HG03520 (cell line): ENCODE measurements at regions not wholly inside any gene's neighbourhood (a gene's known extent, or its start where the extent isn't known, plus 50 kb on each side); places are given as distances from the start of the nearest gene placed in this dataset.
A peak's percentile ranks its signal among the peaks of the same experiment; 100 is the strongest.

ENCODE experiments used
- ATAC-seq: cut with Tn5 transposase; IDR thresholded peaks from one replicate; pipeline ENCODE4 v1.9.1; 2021; ENCODE audit warnings: mild to moderate bottlenecking, moderate library complexity; ENCODE audit not compliant: unreplicated experiment

DNA sequence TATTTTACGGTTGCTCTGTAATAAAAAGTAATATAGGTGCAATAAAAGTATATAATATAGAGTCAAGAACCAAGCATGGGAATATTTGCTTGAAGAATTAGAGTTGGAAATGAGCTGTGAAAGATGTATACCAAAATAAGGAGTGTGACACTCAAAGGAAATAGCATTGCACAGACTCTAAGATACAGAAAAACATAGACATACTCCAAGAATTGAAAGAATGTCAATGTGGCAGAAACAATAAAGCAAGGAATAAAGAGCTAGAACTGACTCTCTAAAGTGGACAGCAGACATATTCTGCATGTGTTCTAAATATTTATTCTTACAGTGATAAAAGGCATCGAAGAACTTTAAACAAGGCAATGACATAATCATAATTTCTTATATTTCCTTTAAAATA is 561.1 kb upstream of the SETBP1 start:
- no peak for ATAC-seq

- peak; percentile 75 for ATAC-seq
These were observed 556.9 kb upstream of the SETBP1 start for GRCh38 chr18:44123743-44124142.

DNA sequence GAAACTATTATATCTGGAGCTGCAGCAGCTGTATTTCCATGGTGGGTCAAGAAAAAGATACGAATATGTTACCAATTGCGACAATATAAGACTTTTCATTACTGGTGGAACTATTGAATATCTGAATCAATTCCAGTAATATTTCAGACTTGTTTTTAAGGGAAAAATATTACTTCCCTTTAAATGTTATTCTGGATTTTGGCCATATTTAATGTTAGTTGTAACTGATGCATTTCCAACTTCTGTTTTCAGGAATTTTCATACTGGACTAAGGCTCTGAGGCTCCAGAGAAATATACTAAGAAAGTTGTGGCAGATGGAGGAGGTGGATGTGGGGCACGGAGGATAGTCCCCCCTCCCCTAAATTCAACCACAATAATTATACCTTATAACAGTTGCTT is 555.2 kb upstream of the SETBP1 start:
- no peak for ATAC-seq

DNA sequence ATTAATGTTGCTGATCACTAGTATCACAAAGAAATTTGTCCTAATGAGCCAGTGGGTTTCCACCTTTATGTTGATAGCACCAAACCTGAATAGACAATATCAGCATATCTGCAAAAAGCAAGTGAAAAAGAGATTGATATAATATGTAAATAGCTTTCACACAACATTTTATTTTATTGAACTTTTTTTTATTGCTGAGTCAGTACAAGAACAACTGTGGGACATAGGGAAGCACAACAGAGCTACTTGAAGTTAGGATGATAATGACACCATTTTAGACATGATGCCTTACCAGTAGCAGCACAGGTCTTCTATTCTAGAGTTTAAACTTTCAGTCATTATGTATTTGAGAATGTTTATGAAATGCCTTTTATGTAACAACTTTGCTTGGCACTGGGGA is 554.1 kb upstream of the SETBP1 start:
- no peak for ATAC-seq

DNA sequence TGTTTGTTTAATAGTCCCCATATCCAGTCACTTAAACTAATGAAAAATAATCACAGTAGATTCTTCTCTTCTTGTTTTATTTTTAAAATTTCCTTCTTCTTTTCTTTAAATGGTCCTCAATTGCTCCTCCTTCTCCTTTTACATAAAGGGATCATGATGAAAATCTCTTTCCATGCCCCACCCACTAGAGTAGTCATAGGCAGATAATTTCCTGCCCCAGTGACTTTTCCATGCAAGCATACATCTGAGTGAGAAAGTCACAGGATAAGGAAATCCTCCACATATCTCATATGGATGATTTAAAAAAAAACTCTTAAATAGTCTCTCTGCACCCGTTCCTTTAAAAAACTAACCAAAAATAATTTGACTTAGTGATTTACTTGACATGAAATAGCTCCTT is 552.3 kb upstream of the SETBP1 start:
- ATAC-seq: no peak

GRCh38 chr18:44130376-44130942 is 550.2 kb upstream of the SETBP1 start:
- ATAC-seq: no peak

- ATAC-seq: no peak
These were observed 547.2 kb upstream of the SETBP1 start for GRCh38 chr18:44133483-44133882.

DNA sequence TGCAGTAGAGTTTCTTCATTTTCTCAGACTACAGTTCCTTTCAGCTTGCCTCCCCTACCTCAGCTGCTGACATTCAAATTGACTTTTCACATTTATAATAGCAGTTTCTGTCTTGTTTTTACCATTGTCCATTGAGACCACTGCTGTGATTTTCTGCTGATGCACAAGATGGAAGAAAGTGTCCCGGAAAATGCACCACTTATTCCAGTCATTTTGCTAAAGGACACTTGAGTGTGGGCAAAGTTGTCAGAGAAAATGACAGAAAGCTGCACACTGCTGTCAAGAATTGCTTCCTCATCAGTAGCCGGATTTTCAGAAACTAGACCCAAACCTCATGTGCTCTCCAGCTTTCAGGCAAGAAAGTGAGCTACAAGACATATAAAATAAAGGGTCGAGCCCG is 546.2 kb upstream of the SETBP1 start:
- no peak for ATAC-seq

GRCh38 chr18:44135741-44136140 is 544.9 kb upstream of the SETBP1 start:
- ATAC-seq: no peak

- no peak for ATAC-seq
These were observed 544.4 kb upstream of the SETBP1 start for GRCh38 chr18:44136326-44136725.

GRCh38 chr18:44143072-44143471 is 537.6 kb upstream of the SETBP1 start:
- ATAC-seq: no peak

- no peak for ATAC-seq
These were observed 531.0 kb upstream of the SETBP1 start for GRCh38 chr18:44149706-44150105.

- no peak for ATAC-seq
These were observed 526.7 kb upstream of the SETBP1 start for GRCh38 chr18:44153981-44154380.

- no peak for ATAC-seq
These were observed 524.6 kb upstream of the SETBP1 start for GRCh38 chr18:44156126-44156525.

GRCh38 chr18:44156776-44157335 is 523.8 kb upstream of the SETBP1 start:
- no peak for ATAC-seq

DNA sequence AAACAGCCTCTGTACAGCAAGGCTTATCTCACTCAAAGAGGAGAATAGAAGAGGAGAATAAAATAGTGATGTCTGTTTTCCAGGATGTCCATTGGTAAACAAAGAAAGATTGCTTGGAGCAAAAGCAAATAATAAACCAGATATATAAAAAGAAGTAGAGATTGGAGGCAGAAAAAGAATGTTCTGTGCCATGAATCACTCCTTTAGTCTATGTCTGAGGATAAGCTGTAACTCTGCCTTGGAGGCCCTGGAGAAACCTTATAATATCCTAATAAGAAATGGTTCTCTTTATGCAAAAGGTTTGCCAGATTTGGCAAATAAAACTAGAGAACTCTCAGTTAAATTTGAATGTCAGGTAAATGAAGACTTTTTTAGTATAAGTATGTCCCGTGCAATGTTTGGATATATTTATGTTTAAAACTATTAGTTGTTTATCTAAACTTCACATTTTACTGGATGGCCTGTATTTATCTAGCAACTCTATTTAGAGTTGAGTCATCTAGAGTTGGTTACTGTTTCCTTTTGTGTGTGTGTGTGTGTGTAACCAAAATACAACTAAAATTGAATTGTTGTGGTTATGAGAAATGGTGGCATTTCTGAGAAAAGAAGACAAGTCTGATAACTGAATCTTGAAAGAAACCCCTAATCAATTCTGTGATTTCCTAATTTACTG is 510.3 kb upstream of the SETBP1 start:
- ATAC-seq: no peak

DNA sequence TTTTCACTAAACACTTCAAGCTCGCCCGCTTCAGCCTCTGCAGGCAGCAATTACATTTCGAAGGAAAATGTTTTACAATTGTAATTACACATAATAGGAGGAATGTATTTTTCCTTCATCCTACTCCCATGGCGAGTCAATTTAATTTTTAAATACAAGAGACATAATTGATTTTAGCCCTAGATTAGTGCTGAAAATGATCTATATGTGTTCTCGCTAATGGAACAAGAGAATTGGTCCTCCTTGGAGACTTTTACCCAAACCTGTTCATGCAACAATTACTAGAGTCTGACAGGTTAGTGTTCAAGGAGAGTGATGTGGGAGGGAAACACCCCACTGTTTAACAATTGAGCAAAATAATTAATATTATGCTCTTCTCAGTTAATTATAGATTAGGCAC is 509.4 kb upstream of the SETBP1 start:
- ATAC-seq: no peak

DNA sequence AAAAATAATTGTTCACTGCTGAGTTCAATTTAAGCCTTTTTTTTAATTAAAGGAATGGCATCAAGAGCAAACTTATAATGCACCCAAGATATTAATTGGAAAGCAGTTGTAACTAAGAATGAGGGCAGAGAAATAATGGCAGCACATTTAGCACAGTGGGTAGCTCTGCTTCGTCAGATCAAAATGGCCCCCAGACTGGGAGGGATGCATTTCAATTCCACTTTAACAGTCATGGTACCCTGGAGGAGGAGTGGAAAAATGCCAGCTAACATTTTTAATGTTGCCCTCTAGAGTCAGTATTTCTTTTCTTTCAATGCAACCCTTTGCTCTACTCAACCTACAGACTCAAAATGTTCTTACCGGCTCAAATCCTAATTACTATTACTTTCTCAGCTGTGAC is 504.8 kb upstream of the SETBP1 start:
- no peak for ATAC-seq

GRCh38 chr18:44178476-44178875 is 502.2 kb upstream of the SETBP1 start:
- no peak for ATAC-seq

- no peak for ATAC-seq
These were observed 501.0 kb upstream of the SETBP1 start for GRCh38 chr18:44179693-44180092.

GRCh38 chr18:44180683-44181082 is 500.0 kb upstream of the SETBP1 start:
- ATAC-seq: no peak

DNA sequence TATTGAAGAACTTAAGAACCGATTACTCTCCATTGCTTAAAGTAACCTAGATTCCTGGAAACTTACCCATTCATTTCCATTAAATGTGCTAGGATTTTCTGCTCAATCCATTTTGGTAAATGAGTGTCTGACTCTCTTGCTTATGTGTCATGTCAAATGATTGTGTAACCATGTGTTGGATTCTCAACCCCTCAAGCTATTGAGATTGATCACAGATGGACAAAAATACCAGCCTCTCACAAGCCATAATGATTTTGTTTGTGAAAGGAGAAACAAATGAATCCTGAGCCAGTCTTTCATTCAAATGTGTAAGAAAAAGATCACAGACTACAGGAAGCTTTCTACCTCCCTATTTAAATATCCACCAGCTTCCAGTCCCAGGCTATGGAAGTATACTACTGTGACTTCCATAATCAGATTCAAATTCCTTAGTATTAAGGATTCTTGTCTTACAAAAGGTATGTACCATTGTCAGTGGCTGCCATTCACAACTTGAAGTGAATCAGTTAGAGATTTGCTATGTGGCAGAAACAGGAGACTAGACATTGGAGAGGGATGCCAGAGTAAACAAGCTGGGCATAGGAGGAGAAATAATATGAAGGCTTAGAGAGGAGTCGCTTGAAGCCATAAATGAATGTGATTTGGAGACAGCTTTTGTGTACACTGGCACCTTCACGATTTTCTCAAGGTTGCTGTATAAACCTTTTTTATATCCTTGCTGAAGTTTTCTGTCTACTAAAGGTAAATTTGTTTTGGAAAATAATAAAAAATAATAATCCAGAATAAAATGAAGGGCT is 498.5 kb upstream of the SETBP1 start:
- no peak for ATAC-seq
